DMS153 (cell line): ENCODE measurements at regions not wholly inside any gene's neighbourhood (a gene's known extent, or its start where the extent isn't known, plus 50 kb on each side); places are given as distances from the start of the nearest gene placed in this dataset.
"Not testable (repeated sequence)": the region's sequence is repeated elsewhere in the genome, so short reads cannot be mapped to it uniquely, and the experiment has no call there.

Source experiments
- DNase-seq: peaks from one replicate; lab custom pipeline; 2025; lab: John Stamatoyannopoulos, UW

- DNase-seq: not testable (repeated sequence)
These were observed 350.6 kb upstream of the NUPR2 start for GRCh38 chr7:56466607-56467525.

- DNase-seq: no peak
These were observed 333.5 kb upstream of the NUPR2 start for GRCh38 chr7:56449762-56450161.

- no peak for DNase-seq
These were observed 331.9 kb upstream of the NUPR2 start for GRCh38 chr7:56447864-56448693.

DNA sequence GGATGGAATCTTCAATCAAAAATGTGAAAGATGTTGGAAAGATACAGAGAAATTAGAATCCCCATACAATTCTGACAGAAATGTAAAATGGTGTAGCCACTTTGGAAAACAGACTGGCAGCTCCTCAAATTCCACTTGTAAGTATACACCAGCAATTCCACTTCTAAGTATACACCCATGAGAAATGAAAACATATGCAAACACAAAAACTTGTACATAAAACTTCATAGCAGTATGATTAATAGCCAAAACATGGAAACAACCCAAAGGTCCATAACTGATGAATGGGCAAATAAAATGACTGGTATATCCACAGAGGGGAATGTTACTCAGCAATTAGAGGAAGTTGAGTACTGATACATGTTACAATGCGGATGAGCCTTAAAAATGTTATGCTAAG, 304.3 kb upstream of the NUPR2 start:
- not testable (repeated sequence) for DNase-seq

- DNase-seq: no peak
These were observed 259.0 kb upstream of the NUPR2 start for GRCh38 chr7:56375173-56375572.

DNA sequence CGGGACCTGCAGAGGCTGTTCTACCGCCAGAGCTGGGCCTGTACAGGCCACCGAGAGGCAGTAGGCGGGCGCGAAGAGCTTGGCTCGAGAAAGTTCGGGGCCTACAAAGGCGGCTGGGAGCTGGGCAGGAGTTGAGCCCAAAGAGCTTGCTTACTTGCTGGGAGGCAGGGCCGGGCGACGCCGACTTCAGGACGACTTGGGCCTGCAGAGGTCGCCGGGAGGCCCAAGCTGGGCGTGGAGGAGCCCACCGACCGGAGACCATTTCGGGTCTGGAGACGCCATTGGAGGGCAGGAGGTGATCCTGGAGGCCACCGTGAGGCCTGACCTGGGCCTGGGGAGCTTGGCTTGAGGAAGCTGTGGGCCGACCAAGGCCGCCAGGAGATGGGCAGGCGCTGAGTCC, 258.4 kb upstream of the NUPR2 start:
- not testable (repeated sequence) for DNase-seq

DNA sequence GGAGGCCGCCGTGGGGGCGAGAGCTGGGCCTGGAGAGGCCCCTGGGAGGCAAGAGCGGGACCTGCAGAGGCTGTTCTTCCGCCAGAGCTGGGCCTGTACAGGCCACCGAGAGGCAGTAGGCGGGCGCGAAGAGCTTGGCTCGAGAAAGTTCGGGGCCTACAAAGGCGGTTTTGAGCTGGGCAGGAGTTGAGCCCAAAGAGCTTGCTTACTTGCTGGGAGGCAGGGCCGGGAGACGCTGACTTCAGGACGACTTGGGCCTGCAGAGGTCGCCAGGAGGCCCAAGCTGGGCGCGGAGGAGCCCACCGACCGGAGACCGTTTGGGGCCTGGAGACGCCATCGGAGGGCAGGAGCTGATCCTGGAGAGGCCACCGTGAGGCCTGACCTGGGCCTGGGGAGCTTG, 257.1 kb upstream of the NUPR2 start:
- not testable (repeated sequence) for DNase-seq

GRCh38 chr7:56371792-56372191, 255.6 kb upstream of the NUPR2 start:
- not testable (repeated sequence) for DNase-seq

- DNase-seq: not testable (repeated sequence)
These were observed 254.1 kb upstream of the NUPR2 start for GRCh38 chr7:56370208-56370872.

- DNase-seq: not testable (repeated sequence)
These were observed 251.7 kb upstream of the NUPR2 start for GRCh38 chr7:56367914-56368313.

DNA sequence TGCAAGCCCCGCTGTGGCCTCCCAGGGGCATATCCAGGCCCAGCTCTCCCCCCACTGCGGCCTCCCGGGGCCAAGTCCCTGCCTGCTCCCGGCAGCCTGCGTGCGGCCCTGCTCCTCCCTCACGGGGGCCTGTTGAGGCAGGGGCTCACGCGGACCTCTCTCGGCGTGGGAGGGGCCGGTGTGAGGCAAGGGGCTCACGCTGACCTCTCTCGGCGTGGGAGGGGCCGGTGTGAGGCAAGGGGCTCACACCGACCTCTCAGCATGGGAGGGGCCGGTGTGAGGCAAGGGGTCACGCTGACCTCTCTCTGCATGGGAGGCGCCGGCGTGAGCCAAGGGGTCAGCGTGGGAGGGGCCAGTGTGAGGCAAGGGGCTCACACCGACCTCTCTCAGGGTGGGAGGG, 251.2 kb upstream of the NUPR2 start:
- not testable (repeated sequence) for DNase-seq

DNA sequence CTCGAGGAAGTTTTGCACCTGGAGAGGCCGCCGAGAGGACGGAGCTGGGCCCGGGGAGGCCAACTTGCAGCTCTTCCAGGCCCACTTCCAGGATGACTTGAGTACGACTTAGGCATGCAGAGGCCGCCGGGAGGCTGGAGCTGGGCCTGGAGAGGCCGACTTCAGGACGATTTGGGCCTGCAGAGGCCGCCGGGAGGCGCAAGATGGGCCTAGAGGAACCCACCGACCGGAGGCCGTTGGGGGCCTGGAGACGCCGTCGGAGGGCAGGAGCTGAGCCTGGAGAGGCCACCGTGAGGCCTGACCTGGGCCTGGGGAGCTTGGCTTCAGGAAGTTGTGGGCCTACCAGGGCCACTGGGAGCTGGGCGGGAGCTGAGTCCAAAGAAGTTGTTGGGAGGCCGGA, 250.5 kb upstream of the NUPR2 start:
- not testable (repeated sequence) for DNase-seq

DNA sequence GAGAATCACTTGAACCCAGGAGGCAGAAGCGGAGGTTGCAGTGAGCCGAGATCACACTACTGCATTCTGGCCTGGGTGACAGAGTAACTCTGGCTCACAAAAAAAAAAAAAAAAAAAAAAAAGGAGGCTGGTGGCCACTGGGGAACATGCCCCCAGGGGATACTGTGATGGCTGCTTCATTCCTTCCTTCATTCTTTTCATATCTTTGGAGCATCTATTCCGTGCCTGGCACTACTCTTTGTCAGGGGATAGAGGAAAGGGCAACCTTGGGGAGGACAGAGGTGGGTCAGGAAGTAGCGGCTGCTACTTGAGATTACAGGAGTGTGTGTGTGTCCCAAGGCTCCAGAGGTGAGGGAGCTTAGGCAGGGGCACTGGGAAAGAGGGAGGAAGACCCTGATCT, 236.4 kb upstream of the NUPR2 start:
- not testable (repeated sequence) for DNase-seq

DNA sequence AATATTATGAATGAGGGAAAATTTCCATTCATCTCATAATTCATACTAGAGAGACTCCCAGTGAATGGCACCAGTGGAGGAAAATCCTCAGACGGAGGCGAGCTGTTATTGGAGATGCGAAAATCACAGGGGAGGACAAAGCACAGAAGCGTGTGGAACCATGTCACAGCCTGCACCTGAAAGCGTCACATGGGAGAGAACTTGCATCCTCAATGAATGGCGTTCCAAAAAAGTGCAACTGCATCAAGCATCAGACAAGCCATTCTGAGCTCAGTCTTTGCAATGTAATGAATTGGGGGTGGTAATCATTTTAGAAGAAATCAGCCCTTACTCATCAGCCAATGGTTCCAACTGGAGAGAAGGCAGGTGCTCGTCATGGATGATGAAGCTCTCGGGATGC, 235.0 kb upstream of the NUPR2 start:
- not testable (repeated sequence) for DNase-seq

GRCh38 chr7:56348311-56348710, 232.1 kb upstream of the NUPR2 start:
- DNase-seq: not testable (repeated sequence)

- not testable (repeated sequence) for DNase-seq
These were observed 212.1 kb upstream of the NUPR2 start for GRCh38 chr7:56328327-56328726.

- DNase-seq: no peak
These were observed 174.3 kb upstream of the NUPR2 start for GRCh38 chr7:56290548-56290947.

DNA sequence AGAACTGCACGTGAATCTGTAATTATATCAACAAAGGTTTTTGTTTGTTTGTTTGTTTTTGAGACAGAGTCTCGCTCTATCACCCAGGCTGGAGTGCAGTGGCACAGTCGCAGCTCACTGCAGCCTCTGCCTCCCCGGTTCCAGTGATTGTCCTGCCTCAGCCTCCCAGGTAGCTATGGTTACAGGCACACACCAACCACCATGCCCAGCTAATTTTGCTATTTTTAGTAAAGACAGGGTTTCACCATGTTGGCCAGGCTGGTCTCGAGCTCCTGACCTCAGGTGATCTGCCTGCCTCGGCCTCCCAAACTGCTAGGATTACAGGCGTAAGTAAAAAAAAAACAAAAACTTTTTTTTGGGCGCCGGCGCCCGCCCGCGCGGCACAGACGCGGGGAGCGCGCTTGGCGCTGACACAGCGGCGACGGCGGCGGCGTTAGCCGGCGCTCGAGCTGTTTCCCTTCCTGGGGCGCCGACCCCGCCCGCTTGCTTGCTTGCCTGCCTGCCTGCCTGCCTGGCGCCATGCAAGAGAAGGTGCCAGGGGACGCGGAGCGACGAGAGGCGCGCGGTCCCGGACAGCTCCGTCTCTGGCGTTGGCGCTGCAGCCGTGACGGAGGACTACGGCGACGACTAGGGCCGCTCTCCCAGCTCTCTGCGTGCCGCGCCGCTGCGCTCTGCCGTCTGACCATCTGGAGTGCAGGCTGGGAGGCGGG, 171.4 kb upstream of the NUPR2 start:
- peak; percentile 30 for DNase-seq

DNA sequence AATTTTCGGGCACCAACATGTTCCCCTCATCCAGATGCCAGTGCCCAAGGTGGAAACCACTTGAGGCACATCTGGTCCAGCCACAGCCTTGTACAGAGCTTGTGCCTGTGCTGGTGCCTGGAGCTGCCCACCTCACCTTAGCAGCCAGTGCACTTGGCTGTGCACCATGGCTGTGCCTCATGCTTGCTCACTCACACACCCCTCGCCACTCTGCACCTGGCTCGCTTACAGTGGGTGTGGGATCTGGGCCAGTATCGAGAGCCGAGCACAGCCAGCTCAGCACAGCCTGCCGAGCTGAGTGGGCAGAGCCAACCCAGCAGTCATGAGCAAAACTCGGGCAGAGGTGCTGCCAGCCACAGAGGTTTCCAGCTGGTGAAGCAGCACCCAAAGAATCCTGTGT, 139.9 kb upstream of the NUPR2 start:
- DNase-seq: no peak

- DNase-seq: no peak
These were observed 133.9 kb upstream of the NUPR2 start for GRCh38 chr7:56250135-56250534.

DNA sequence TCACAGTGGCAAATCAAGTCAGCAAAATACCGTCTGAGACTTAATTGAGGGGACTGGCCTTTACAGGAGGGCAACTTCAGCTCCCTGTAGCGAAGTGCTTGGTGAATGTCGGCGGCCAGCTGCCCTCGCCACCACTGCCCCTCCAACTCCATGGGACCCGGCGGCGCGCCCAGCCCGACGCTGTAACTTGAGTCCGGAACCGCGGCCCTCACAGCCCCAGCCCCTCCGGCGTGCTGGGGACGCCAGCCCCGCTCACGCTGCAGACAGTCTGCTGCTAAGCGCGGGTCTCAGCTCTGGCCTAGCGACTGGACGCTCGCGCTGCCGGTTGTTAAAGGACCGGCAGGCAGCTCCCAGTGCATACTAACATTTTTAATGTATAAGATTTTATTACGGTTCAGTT, 113.4 kb upstream of the NUPR2 start:
- no peak for DNase-seq

DNA sequence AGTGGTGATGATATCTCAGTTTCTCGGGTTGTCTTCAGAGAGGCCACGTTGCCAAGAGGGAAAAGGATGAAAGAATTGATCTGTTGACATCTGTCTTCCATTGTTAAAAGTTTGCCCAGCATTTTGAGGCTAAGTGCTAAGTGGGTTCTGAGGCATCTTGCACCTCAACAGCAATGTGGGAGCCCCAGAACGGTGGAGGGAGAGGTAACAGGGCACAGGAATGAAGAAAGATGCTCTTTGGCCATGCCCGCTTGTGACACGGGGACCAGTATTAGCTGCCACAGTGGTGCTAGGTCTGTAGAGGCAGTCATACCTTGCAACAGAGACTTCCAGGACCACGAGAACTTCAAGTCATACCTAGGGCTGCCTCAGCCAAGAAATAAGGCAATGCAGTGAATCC, 106.6 kb upstream of the NUPR2 start:
- DNase-seq: no peak
